ENCODE measurements at regions not wholly inside any gene's neighbourhood (a gene's known extent, or its start where the extent isn't known, plus 50 kb on each side); places are given as distances from the start of the nearest gene placed in this dataset.
A peak's percentile ranks its signal among the peaks of the same experiment; 100 is the strongest.

- DNase-seq (ENCODE audit: low read depth): no peak
These were observed 786.6 kb downstream of the ADGRL2 start for GRCh38 chr1:82587371-82587770.

GRCh38 chr1:82586473-82586872 is 785.7 kb downstream of the ADGRL2 start:
- no peak for DNase-seq (ENCODE audit: low read depth)

GRCh38 chr1:82582347-82582746 is 781.6 kb downstream of the ADGRL2 start:
- no peak for DNase-seq (ENCODE audit: low read depth)

- no peak for DNase-seq (ENCODE audit: low read depth)
These were observed 777.5 kb downstream of the ADGRL2 start for GRCh38 chr1:82578086-82578726.

- no peak for DNase-seq (ENCODE audit: low read depth)
These were observed 766.6 kb downstream of the ADGRL2 start for GRCh38 chr1:82567348-82567747.

- peak; percentile 82 for DNase-seq (ENCODE audit: low read depth)
These were observed 764.8 kb downstream of the ADGRL2 start for GRCh38 chr1:82565546-82565945.

GRCh38 chr1:82565146-82565545 is 764.4 kb downstream of the ADGRL2 start:
- peak; percentile 76 for DNase-seq (ENCODE audit: low read depth)

- no peak for DNase-seq (ENCODE audit: low read depth)
These were observed 763.6 kb downstream of the ADGRL2 start for GRCh38 chr1:82564333-82564732.

GRCh38 chr1:82562448-82562847 is 761.7 kb downstream of the ADGRL2 start:
- DNase-seq (ENCODE audit: low read depth): no peak

GRCh38 chr1:82560566-82560965 is 759.8 kb downstream of the ADGRL2 start:
- no peak for DNase-seq (ENCODE audit: low read depth)

GRCh38 chr1:82555501-82555900 is 754.8 kb downstream of the ADGRL2 start:
- DNase-seq (ENCODE audit: low read depth): no peak

- DNase-seq (ENCODE audit: low read depth): no peak
These were observed 749.1 kb downstream of the ADGRL2 start for GRCh38 chr1:82549841-82550240.

GRCh38 chr1:82542766-82543165 is 742.0 kb downstream of the ADGRL2 start:
- DNase-seq (ENCODE audit: low read depth): no peak

GRCh38 chr1:82542141-82542540 is 741.4 kb downstream of the ADGRL2 start:
- DNase-seq (ENCODE audit: low read depth): no peak

- DNase-seq (ENCODE audit: low read depth): no peak
These were observed 739.3 kb downstream of the ADGRL2 start for GRCh38 chr1:82540006-82540405.

GRCh38 chr1:82538876-82539275 is 738.1 kb downstream of the ADGRL2 start:
- peak; percentile 4 for DNase-seq (ENCODE audit: low read depth)

- no peak for DNase-seq (ENCODE audit: low read depth)
These were observed 734.3 kb downstream of the ADGRL2 start for GRCh38 chr1:82534996-82535395.

- no peak for DNase-seq (ENCODE audit: low read depth)
These were observed 724.6 kb downstream of the ADGRL2 start for GRCh38 chr1:82525378-82525777.

- no peak for DNase-seq (ENCODE audit: low read depth)
These were observed 719.9 kb downstream of the ADGRL2 start for GRCh38 chr1:82520611-82521010.

- DNase-seq (ENCODE audit: low read depth): peak; percentile 52
These were observed 716.9 kb downstream of the ADGRL2 start for GRCh38 chr1:82517586-82517985.

GRCh38 chr1:82515650-82516049 is 714.9 kb downstream of the ADGRL2 start:
- DNase-seq (ENCODE audit: low read depth): no peak

GRCh38 chr1:82511441-82511840 is 710.7 kb downstream of the ADGRL2 start:
- DNase-seq (ENCODE audit: low read depth): no peak

- no peak for DNase-seq (ENCODE audit: low read depth)
These were observed 709.7 kb downstream of the ADGRL2 start for GRCh38 chr1:82510431-82510830.

- DNase-seq (ENCODE audit: low read depth): no peak
These were observed 706.3 kb downstream of the ADGRL2 start for GRCh38 chr1:82507011-82507410.
